Ishikawa (cell line): ENCODE measurements at regions not wholly inside any gene's neighbourhood (a gene's known extent, or its start where the extent isn't known, plus 50 kb on each side); places are given as distances from the start of the nearest gene placed in this dataset.

ENCODE experiments used
- CEBPB ChIP-seq: IDR thresholded peaks from 2 replicates; pipeline ENCODE4 v1.6.1; 2012
- CREB1 ChIP-seq: IDR thresholded peaks from 2 replicates; pipeline ENCODE4 v1.6.1; 2012; ENCODE audit warnings: low read depth
- EGR1 ChIP-seq: IDR thresholded peaks from 2 replicates; pipeline ENCODE4 v1.6.1; 2012
- EP300 ChIP-seq: IDR thresholded peaks from 2 replicates; pipeline ENCODE4 v1.6.1; 2012; ENCODE audit warnings: borderline replicate concordance
- FOXM1 ChIP-seq: IDR thresholded peaks from 2 replicates; pipeline ENCODE4 v1.6.1; 2012; ENCODE audit warnings: low read depth, borderline replicate concordance
- NFIC ChIP-seq: IDR thresholded peaks from 2 replicates; pipeline ENCODE4 v1.6.1; 2012
- RAD21 ChIP-seq: IDR thresholded peaks from 2 replicates; pipeline ENCODE4 v1.6.1; 2012; ENCODE audit warnings: low read depth
- TAF1 ChIP-seq: IDR thresholded peaks from 2 replicates; pipeline ENCODE4 v1.6.1; 2012; ENCODE audit warnings: low read depth, mild to moderate bottlenecking
- TCF12 ChIP-seq: IDR thresholded peaks from 2 replicates; pipeline ENCODE4 v1.6.1; 2012; ENCODE audit warnings: low read depth
- TEAD4 ChIP-seq: IDR thresholded peaks from 2 replicates; pipeline ENCODE4 v1.6.1; 2012
- YY1 ChIP-seq: IDR thresholded peaks from 2 replicates; pipeline ENCODE4 v1.6.1; 2012; ENCODE audit warnings: low read depth
- ZBTB7A ChIP-seq: IDR thresholded peaks from 2 replicates; pipeline ENCODE4 v1.6.1; 2012; ENCODE audit warnings: low read depth
- TF ChIP-seq, protein P1 (sequence below): IDR thresholded peaks from 2 replicates; pipeline ENCODE4 v1.6.1; 2012
- TF ChIP-seq, protein P2 (sequence below): IDR thresholded peaks from 2 replicates; pipeline ENCODE4 v1.6.1; 2012
- TF ChIP-seq, protein P3 (sequence below): IDR thresholded peaks from 2 replicates; pipeline ENCODE4 v1.6.1; 2012; ENCODE audit warnings: low read depth, mild to moderate bottlenecking

DNA sequence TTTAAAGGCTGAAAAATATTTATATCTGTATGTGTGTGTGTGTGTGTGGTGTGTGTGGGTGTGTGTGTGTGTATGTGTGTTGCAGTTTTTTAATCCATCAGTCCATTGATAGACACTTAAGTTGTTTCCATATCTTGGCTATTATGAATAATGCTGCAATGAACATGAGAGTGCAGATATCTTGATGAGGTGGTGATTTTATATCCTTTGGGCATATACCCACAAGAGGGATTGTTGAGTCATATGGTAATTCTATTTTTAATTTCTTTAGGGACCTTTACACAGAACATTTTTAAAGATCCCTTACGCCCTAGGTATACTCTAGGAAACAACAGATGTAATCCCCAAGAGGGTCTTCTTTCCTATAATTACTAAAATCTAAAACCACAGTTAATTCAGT is 154.5 kb upstream of the CLEC14A start:
- TF ChIP-seq TCF12 (no peak), ZBTB7A (no peak), TEAD4 (no peak), YY1 (no peak), TAF1 (no peak), NFIC (no peak), CREB1 (no peak), CEBPB (no peak)
- TF ChIP-seq, protein P1, sequence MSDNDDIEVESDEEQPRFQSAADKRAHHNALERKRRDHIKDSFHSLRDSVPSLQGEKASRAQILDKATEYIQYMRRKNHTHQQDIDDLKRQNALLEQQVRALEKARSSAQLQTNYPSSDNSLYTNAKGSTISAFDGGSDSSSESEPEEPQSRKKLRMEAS: no peak
- TF ChIP-seq, protein P2, sequence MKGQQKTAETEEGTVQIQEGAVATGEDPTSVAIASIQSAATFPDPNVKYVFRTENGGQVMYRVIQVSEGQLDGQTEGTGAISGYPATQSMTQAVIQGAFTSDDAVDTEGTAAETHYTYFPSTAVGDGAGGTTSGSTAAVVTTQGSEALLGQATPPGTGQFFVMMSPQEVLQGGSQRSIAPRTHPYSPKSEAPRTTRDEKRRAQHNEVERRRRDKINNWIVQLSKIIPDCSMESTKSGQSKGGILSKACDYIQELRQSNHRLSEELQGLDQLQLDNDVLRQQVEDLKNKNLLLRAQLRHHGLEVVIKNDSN: no peak
- TF ChIP-seq, protein P3, sequence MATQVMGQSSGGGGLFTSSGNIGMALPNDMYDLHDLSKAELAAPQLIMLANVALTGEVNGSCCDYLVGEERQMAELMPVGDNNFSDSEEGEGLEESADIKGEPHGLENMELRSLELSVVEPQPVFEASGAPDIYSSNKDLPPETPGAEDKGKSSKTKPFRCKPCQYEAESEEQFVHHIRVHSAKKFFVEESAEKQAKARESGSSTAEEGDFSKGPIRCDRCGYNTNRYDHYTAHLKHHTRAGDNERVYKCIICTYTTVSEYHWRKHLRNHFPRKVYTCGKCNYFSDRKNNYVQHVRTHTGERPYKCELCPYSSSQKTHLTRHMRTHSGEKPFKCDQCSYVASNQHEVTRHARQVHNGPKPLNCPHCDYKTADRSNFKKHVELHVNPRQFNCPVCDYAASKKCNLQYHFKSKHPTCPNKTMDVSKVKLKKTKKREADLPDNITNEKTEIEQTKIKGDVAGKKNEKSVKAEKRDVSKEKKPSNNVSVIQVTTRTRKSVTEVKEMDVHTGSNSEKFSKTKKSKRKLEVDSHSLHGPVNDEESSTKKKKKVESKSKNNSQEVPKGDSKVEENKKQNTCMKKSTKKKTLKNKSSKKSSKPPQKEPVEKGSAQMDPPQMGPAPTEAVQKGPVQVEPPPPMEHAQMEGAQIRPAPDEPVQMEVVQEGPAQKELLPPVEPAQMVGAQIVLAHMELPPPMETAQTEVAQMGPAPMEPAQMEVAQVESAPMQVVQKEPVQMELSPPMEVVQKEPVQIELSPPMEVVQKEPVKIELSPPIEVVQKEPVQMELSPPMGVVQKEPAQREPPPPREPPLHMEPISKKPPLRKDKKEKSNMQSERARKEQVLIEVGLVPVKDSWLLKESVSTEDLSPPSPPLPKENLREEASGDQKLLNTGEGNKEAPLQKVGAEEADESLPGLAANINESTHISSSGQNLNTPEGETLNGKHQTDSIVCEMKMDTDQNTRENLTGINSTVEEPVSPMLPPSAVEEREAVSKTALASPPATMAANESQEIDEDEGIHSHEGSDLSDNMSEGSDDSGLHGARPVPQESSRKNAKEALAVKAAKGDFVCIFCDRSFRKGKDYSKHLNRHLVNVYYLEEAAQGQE: no peak

DNA sequence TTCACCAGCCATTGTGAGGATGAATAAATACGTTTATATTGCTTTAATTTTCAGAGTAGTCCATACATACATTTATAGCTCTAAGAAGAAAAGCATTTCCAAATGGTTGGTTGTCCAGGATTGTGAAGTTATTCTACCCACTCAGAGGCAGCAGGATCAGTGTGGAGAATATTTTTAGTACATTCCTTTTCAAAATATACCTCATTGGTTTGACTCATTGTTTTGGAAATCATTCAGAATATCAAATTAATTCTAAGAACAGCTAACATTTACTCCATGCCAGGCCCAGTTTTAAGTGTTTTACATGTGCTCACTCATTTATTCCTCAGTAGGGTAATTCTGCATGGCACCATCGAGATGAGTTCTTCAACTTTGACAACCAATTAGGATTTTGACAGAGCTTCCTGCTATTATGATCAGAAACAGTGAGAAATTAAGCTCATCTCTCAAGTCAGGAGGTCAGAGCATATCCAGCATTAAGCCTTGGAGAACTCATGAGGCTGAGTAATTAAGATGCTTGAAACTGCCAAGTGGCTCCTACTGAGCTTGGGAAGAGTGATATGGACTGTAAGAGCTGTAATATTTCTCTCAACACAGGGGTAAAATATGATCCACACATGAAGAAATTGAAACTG is 153.3 kb upstream of the CLEC14A start:
- TF ChIP-seq, protein P1: no peak
- TF ChIP-seq FOXM1 (no peak), ZBTB7A (no peak), CREB1 (no peak), TAF1 (no peak), YY1 (no peak), TCF12 (no peak), CEBPB (no peak), EGR1 (no peak), RAD21 (no peak), NFIC (no peak), TEAD4 (no peak)
- TF ChIP-seq, protein P2: no peak
- TF ChIP-seq, protein P3: no peak

DNA sequence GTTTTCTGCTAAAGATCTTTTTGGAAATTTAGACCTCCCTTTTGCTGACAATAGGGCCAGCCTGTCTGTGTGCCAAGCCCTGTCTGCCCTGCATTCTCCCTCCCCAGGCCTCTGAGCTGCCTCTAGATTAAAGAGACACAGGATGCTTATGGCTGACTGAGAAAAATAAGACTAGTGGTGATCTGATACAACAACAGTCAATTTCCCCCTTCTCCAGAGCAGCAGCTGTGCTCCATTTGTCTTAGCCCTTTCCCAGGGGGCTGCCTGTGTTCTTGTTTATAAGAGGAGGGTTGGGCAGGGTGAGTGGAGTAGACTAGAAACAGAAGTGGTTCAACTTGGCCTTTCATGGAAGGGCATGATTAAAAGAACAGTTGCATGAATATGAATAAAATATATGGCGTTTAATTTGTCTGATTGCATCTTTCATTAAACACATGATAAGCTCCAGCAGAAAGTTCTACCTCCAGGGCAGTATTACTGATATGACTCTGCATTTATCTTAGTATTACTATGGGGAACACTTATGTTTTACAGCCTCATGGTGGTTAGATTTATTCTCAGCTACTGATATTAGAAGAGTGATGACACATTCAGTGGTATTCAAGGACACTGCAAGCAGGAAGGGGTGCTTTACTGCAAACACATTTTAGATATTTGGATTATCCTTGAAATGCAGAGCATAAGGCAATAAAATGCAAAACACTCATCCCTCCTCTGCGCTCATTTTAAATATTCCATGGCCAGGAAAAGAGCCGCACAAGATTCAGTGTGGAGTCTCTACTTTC is 150.2 kb upstream of the CLEC14A start:
- TF ChIP-seq FOXM1: no peak
- no peak for TF ChIP-seq CREB1
- no peak for TF ChIP-seq YY1

DNA sequence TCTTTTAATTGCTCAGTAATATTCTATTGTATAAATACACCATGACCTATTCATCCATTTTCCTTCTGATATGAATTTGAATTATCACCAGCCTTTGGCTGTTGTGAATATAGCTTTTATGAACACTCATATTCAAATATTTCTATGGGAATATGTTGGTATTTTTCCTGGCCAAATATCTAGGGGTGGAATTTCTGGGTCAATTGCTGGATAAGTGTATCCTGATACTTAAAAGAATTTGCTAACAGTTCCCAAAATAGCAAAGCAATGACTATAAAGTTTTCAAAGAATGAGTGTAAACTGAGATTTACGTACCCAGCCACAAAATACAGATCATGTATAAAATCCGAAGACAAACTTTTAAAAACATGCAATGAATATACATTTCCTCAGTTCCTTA is 148.7 kb upstream of the CLEC14A start:
- TF ChIP-seq EGR1 (no peak), FOXM1 (no peak), RAD21 (no peak), TAF1 (no peak), CEBPB (no peak), TEAD4 (no peak), TCF12 (no peak), CREB1 (no peak), EP300 (no peak)
- TF ChIP-seq, protein P3: no peak
